HL-60 (cell line): ENCODE measurements at regions not wholly inside any gene's neighbourhood (a gene's known extent, or its start where the extent isn't known, plus 50 kb on each side); places are given as distances from the start of the nearest gene placed in this dataset.

Experiments
- DNase-seq, 2 experiments: peaks; one replicate each; pipeline ENCODE4 v3.0.0-alpha.2; 2010 to 2020; ENCODE audit warnings: low read depth in 1 of 2, low spot score in 1 of 2
- H3K27ac ChIP-seq: fragments of 250-450 bp; sonication (Bioruptor Pico); replicated peaks from 2 replicates; pipeline ENCODE4 v1.5.1; 2020; ENCODE audit warnings: mild to moderate bottlenecking, moderate library complexity
- H3K27me3 ChIP-seq: fragments of 250-450 bp; sonication (Bioruptor Pico); 2 replicates; pipeline ENCODE4 v1.5.1; 2021; ENCODE audit warnings: mild to moderate bottlenecking, moderate library complexity; ENCODE audit not compliant: insufficient read depth, poor library complexity, severe bottlenecking
- H3K4me3 ChIP-seq: replicated peaks from 2 replicates; pipeline ENCODE4 v1.5.1; 2011; ENCODE audit warnings: mild to moderate bottlenecking, control low read depth, low read length; ENCODE audit not compliant: insufficient read depth
- CTCF ChIP-seq: IDR thresholded peaks from one replicate; pipeline ENCODE4 v1.5.1; 2011; ENCODE audit warnings: low read length, control low read depth, inconsistent platforms; ENCODE audit not compliant: insufficient read depth
- GABPA ChIP-seq: IDR thresholded peaks from 2 replicates; pipeline ENCODE4 v1.6.1; 2012; ENCODE audit warnings: low read depth
- POLR2AphosphoS5 ChIP-seq: IDR thresholded peaks from 2 replicates; pipeline ENCODE4 v1.6.1; 2012; ENCODE audit warnings: low read depth
- REST ChIP-seq: IDR thresholded peaks from 2 replicates; pipeline ENCODE4 v1.6.1; 2012; ENCODE audit warnings: low read depth; ENCODE audit not compliant: insufficient replicate concordance
- SPI1 ChIP-seq: IDR thresholded peaks from 2 replicates; pipeline ENCODE4 v1.6.1; 2012; ENCODE audit warnings: low read depth, mild to moderate bottlenecking, borderline replicate concordance

- TF ChIP-seq REST (no peak), POLR2AphosphoS5 (no peak), GABPA (no peak), CTCF (no peak), SPI1 (no peak)
- H3K27ac ChIP-seq = no peak overlapping the region
- DNase-seq = no peak
- H3K4me3 ChIP-seq = no peak overlapping the region
- no peaks in the 10 kb centered on the region for H3K27me3 ChIP-seq
Measured at GRCh38 chr20:52746190-52746589, 226.0 kb upstream of the TSHZ2 start.

- no peak overlapping the region for H3K4me3 ChIP-seq
- H3K27ac ChIP-seq = no peak overlapping the region
- no peaks in the 10 kb centered on the region for H3K27me3 ChIP-seq
- TF ChIP-seq POLR2AphosphoS5 = no peak
- no peak for TF ChIP-seq REST
- no peak for TF ChIP-seq CTCF
- DNase-seq = no peak
Measured at GRCh38 chr20:52744441-52744840, 227.7 kb upstream of the TSHZ2 start.

- TF ChIP-seq CTCF (no peak), POLR2AphosphoS5 (no peak), GABPA (no peak), REST (no peak), SPI1 (no peak)
- DNase-seq = no peak
- H3K4me3 ChIP-seq = no peak overlapping the region
- H3K27me3 ChIP-seq = peaks cover 4% of the 10 kb centered on the region
- H3K27ac ChIP-seq = no peak overlapping the region
Measured at GRCh38 chr20:52738081-52738480, 234.1 kb upstream of the TSHZ2 start.
